Osteoblast (primary cell): ENCODE measurements at regions not wholly inside any gene's neighbourhood (a gene's known extent, or its start where the extent isn't known, plus 50 kb on each side); places are given as distances from the start of the nearest gene placed in this dataset.

Source experiments
- DNase-seq: peaks from one replicate; pipeline ENCODE4 v3.0.0; 2011; ENCODE audit warnings: low spot score, mixed read lengths; ENCODE audit not compliant: insufficient read length; ENCODE audit errors: missing footprints
- H2AFZ ChIP-seq: 2 replicates; pipeline ENCODE4 v1.6.0; 2011; ENCODE audit warnings: mild to moderate bottlenecking, low read length
- H3K27ac ChIP-seq: 2 replicates; pipeline ENCODE4 v1.5.1; 2011; ENCODE audit warnings: mild to moderate bottlenecking, low read depth, low read length, moderate library complexity
- H3K27me3 ChIP-seq: 2 replicates; pipeline ENCODE4 v1.6.0; 2012; ENCODE audit warnings: mild to moderate bottlenecking, control low read depth, inconsistent platforms, low read length, moderate library complexity; ENCODE audit not compliant: insufficient read depth
- H3K36me3 ChIP-seq: 2 replicates; pipeline ENCODE4 v1.5.1; 2011; ENCODE audit warnings: mild to moderate bottlenecking, low read length, control low read depth, moderate library complexity; ENCODE audit not compliant: insufficient read depth
- H3K4me1 ChIP-seq: 2 replicates; pipeline ENCODE4 v1.5.1; 2011; ENCODE audit warnings: mild to moderate bottlenecking, low read length, control low read depth, moderate library complexity; ENCODE audit not compliant: insufficient read depth
- H3K4me2 ChIP-seq: 2 replicates; pipeline ENCODE4 v1.6.0; 2011; ENCODE audit warnings: mild to moderate bottlenecking, low read length; ENCODE audit not compliant: insufficient read depth
- H3K4me3 ChIP-seq: fragments of 200-600 bp; sonication (generic); 3 replicates; pipeline ENCODE4 v1.5.1; 2012; ENCODE audit warnings: mild to moderate bottlenecking, low read length, inconsistent platforms; ENCODE audit not compliant: insufficient read depth
- H3K79me2 ChIP-seq: 2 replicates; pipeline ENCODE4 v1.6.0; 2012; ENCODE audit warnings: mild to moderate bottlenecking, low read length, control low read depth, inconsistent platforms; ENCODE audit not compliant: insufficient read depth
- H3K9me3 ChIP-seq: 2 replicates; pipeline ENCODE4 v1.5.1; 2011; ENCODE audit warnings: low read depth, low read length, control low read depth
- H4K20me1 ChIP-seq: 2 replicates; pipeline ENCODE4 v1.6.0; 2012; ENCODE audit warnings: mild to moderate bottlenecking, low read length, control low read depth; ENCODE audit not compliant: insufficient read depth
- CTCF ChIP-seq: IDR thresholded peaks from 2 replicates; pipeline ENCODE4 v1.5.1; 2011; ENCODE audit warnings: mild to moderate bottlenecking, low read depth, low read length, moderate library complexity; ENCODE audit errors: extremely low read depth

DNA sequence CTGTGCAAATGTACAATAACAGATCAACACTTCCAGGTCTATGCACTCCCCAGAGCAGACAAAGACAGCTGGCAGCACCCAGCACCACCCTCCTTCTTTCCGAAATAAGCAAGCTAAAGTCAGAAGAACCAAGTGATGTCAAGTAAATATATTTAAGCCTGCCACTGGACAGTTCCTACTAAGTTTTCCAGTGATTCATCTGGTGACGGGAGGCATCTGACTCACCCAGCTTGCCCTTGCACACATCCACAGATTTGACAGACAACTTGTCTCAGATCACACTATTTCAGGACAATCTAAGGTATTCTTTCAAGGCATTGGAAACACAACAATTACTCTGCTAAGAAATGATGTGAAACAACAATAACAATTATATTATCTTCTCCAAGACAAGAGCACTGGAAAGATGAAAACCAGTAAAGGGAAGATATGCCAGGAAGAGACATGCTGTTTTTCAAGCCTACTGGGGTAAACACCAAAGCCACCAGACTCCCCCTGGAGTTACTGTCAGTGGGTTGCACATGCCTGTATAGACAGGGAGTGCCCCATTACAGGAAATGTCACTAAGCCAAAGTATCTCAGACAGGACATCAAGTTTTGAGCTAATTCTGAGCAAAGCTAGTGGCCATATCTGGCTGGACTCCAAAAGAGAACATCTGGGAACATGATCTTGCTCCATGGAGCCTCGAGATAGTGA is 287.9 kb upstream of the KLHL29 start:
- DNase-seq: no peak
- no peaks in the 10 kb centered on the region for H3K4me1 ChIP-seq
- TF ChIP-seq CTCF: no peak

GRCh38 chr2:23100406-23100805 is 284.6 kb upstream of the KLHL29 start:
- no peak for TF ChIP-seq CTCF
- Histone ChIP-seq H3K79me2 (no peaks in the 10 kb centered on the region), H2AFZ (no peak overlapping the region), H4K20me1 (no peaks in the 10 kb centered on the region), H3K4me3 (no peak overlapping the region), H3K9me3 (no peaks in the 10 kb centered on the region), H3K27ac (no peak overlapping the region), H3K27me3 (no peaks in the 10 kb centered on the region), H3K4me1 (no peaks in the 10 kb centered on the region), H3K36me3 (no peaks in the 10 kb centered on the region), H3K4me2 (no peak overlapping the region)
- DNase-seq: no peak

More for the DNA sequence above, 287.9 kb upstream of the KLHL29 start:
- Histone ChIP-seq H3K4me2 (no peak overlapping the region), H2AFZ (no peak overlapping the region), H3K9me3 (no peaks in the 10 kb centered on the region), H3K27ac (no peak overlapping the region), H4K20me1 (no peaks in the 10 kb centered on the region), H3K36me3 (no peaks in the 10 kb centered on the region), H3K79me2 (no peaks in the 10 kb centered on the region), H3K4me3 (no peak overlapping the region), H3K27me3 (no peaks in the 10 kb centered on the region)

DNA sequence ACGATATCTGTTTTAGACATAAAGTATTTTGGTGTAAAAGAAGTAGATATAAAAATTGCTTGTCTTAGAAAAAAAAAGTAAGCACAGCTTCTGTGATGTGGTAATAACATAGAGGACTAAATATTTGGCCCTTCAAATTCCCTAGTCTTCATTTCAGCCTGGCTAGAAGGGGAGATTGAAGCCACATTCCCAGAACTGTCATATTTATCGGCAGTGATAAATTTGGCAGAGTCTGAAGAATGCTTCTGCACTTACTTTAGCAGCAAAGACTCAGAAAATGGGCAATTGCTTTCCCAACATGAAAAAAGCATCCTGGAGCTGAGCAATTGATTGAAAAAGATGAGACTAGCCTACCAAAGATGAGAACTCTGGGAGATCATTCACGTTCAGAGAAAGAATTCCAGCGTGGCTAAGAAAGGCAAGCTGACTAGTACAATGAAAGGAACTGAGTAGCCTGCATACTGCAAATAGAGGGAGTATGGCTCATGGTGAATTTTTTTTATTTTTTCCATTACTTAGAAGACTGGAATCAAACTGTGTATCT is 278.7 kb upstream of the KLHL29 start:
- no peaks in the 10 kb centered on the region for H3K27me3 ChIP-seq
- H3K36me3 ChIP-seq: no peaks in the 10 kb centered on the region
- no peaks in the 10 kb centered on the region for H3K79me2 ChIP-seq
- H3K4me3 ChIP-seq: no peak overlapping the region
- TF ChIP-seq CTCF: no peak
- H3K9me3 ChIP-seq: no peaks in the 10 kb centered on the region
- H3K27ac ChIP-seq: no peak overlapping the region
- no peak for DNase-seq
- H3K4me2 ChIP-seq: no peak overlapping the region
- H4K20me1 ChIP-seq: no peaks in the 10 kb centered on the region
- no peaks in the 10 kb centered on the region for H3K4me1 ChIP-seq
- H2AFZ ChIP-seq: no peak overlapping the region

GRCh38 chr2:23107327-23107941 is 277.5 kb upstream of the KLHL29 start:
- no peaks in the 10 kb centered on the region for H3K79me2 ChIP-seq
- no peak overlapping the region for H2AFZ ChIP-seq
- H3K27me3 ChIP-seq: no peaks in the 10 kb centered on the region
- no peak for DNase-seq
- no peaks in the 10 kb centered on the region for H3K4me1 ChIP-seq
- H3K9me3 ChIP-seq: no peaks in the 10 kb centered on the region
- no peaks in the 10 kb centered on the region for H4K20me1 ChIP-seq
- H3K4me2 ChIP-seq: no peak overlapping the region
- H3K4me3 ChIP-seq: no peak overlapping the region
- H3K27ac ChIP-seq: no peak overlapping the region
- H3K36me3 ChIP-seq: no peaks in the 10 kb centered on the region
- TF ChIP-seq CTCF: no peak
